GM19025 (cell line): ENCODE measurements at regions not wholly inside any gene's neighbourhood (a gene's known extent, or its start where the extent isn't known, plus 50 kb on each side); places are given as distances from the start of the nearest gene placed in this dataset.

Experiments
- ATAC-seq: cut with Tn5 transposase; IDR thresholded peaks from one replicate; pipeline ENCODE4 v1.9.1; 2021; ENCODE audit warnings: mild to moderate bottlenecking, low read depth, moderate library complexity; ENCODE audit not compliant: unreplicated experiment

DNA sequence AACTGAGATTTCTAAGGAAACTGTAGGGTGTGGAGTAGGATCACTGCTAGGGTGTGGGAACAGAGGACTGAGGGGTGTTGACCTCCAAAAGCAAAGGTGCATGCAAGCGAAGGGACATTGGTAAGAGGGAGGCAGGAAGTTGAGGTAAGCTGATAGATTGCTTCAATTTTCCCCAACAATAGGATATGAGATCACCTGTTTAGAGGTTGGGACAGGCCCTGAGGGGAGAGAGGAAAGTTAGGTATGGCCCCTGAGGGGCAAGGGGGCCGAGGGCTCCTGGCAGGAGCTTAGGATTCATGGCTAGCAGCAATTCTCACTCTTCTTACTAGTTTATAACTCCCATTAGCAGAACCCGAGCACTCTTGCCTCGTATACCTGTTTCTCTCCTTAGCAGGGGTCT is 106.8 kb upstream of the RPS6KA2 start:
- ATAC-seq, result no peak

DNA sequence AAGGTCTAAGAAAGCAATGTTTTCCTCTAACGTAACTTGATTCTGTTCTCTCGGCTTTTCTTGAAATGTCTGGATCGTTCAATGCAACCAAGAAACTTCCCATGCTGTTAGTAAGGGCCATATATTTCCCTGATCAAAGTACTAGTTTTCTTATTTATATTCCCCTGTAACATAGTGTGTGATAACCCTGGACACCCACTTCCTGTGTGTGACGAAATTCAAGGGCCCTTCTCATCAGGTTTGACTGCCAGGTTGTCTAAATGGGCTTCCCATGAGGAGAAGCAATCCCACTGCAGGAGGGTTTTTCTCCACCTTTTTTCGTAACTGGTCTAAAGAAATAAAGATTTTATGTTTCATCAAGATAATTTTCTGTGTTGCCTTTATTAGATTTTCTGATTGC is 102.6 kb upstream of the RPS6KA2 start:
- no peak for ATAC-seq

DNA sequence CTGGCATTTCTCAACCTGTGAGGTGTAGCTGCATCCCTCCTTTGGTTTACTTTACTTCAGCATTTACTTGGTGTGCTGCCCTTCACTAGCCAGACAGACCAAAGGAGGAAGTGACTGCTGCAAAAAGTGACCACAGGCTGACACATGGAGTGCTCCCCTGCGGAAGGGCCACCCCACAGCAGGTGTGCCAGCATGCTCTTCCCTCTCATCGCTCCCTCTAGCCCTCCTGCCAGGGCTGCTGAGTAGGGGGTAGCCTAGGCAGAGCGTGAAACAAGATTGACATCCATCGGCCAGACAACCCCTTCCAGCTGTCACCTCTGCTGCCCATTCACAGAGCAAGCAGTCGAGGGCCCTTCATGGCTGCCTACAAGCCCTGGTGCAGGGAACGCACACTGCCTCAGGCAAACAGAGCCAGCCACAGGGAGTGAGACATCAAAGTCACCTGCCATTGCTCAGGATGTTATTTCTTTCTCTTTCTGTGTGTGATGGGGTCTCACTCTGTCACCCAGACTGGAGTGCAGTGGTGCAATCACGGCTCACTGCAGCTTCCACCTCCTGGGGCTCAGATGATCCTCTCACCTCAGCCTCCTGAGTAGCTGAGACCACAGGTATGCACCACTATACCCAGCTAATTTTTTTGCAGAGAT is 102.0 kb upstream of the RPS6KA2 start:
- ATAC-seq, result no peak

DNA sequence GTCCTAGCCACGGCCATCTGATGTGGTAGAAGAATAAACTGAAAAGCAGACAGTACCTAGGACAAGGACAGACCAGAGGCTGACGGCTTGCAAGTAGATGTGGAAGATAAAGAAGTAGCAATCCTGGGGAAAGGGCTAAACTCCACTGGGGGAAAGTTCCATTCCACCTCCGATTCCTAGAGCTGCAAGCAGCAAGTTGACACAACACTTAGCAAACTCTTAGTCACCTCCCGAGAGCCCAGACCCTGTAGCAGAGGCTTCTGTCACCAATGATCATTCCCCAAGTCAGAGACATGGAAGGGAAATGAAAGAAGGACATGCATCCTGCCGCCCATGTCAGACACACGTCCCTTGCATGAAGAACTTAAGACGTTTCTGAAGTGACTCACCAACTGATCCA is 99.2 kb upstream of the RPS6KA2 start:
- ATAC-seq, result no peak

DNA sequence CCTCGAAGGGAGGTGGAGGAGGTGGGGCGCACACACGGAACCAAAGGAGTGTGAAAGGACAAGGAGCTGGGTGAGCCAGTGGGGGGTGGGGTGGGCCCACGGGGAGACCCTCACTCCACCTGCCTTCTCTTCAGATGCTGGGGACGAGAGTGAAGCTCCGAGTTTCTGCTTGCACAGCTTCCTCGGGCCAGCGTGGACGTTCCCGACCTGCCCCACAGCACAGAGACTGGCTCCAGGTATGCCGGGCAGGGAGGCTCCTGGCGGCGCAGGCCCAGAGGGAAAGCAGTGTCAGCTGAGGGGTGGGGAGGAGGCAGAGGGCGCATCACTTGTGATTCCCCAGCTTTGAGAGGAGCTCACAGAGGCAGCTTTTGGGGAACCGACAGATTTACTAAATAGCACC is 98.5 kb upstream of the RPS6KA2 start:
- ATAC-seq, result no peak

DNA sequence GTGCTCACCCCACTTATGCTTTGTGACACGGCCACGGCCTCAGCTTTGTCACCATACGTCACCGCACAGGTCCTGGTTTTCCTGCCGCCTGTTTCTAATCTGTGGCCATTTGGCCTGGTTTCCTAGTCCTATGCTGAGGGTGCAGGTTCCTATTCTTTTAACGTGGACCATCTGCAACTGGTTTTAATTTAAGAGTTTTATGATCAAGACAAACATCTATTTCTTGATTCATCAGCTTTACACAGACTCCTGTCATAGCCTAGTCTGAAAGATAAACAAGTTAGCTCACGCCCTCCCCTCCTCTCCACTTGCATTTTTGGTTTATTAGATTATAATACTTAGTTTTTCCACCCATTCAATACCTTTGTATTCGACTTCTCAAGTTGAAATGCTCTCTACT is 97.5 kb upstream of the RPS6KA2 start:
- ATAC-seq, result no peak

DNA sequence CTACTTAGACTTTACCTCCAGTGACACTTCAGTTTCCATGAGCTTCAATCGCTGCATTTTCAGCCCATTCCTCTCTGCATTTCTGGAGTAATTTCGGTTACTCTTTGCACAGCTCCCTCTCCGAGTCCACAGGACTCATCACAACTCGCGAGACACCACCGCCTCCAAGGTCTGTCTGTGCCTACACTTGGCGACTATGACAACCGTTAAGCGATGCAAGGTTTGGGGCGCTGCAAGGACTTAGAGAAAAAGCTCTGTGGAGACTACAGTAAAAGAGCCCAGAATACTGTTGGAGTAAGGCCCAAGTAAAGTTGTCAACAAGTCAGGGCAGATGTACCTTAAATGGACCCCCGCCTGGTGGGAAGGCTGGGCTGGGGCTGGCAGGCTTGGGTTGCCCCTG is 95.7 kb upstream of the RPS6KA2 start:
- ATAC-seq, result no peak

DNA sequence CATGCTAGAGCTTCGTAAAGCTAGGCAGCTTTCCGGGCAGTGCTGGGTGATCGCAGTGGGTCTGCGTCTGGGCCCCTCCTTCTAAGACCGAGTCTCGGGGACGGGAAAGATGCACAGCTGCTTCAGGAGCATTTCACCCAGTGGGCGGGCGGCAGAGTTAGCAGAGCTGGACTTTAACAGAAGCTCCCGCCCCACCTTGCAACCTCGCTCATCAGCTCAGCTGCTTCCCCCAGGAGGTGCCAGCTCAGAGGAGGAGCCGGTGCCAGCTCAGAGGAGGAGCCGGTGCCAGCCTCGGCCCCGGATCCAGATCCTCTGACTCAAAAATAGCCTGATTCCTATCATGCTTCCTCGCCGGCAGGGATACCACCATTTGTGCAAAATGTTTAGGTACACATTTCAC is 94.5 kb upstream of the RPS6KA2 start:
- no peak for ATAC-seq

DNA sequence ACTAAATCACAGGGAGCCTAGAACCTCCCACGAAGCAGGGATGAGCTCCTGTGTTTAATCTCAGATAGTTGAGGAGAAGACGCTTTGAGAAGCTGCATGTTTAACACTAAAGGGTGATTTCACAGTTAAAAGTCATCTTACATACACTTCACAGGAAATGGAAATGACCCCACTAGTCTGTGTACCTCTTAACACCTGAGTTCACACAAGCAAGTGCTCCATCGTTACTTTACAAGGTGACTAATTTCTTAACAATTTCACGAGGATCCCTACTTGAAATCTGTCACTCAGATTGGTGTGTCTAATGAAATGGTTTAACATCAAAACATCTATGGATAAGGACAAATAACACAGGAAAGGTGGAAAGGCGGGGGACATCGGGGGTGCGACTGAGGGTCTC is 93.8 kb upstream of the RPS6KA2 start:
- ATAC-seq, result no peak

DNA sequence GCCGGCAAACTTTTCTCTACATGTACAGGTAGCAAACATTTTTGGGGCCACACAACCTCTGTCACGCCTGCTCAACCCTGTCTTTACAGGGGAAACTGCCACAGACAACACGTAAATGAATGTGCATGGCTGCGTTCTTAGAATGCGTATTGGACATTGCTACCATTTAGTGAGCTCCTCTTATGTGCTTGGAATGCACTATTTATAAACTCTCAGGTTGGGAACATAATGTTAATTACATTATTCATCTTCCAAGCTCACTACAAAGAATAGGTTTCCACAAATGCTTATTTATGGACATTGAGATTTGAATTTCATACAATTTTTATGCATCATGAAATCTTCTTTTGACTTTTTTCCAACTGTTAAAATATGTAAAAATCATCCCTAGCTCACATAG is 92.0 kb upstream of the RPS6KA2 start:
- no peak for ATAC-seq

DNA sequence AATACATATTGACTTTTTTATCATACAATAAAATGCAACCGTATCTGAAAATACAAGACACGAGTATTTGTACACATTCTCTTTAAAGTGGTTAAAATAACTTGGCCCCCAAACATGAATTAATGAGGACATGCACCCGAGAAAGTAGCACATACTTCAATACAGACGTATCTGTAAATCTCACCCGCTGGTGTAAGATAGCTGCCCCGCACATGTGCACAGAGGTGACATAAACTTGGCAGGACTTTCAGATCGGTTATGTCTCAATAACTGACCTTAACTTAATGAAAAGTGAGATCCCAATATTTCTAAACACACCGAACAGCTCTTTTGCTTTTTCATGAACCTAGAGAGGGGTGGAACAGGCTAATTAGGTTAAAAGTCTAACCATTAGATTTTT is 91.5 kb upstream of the RPS6KA2 start:
- no peak for ATAC-seq

DNA sequence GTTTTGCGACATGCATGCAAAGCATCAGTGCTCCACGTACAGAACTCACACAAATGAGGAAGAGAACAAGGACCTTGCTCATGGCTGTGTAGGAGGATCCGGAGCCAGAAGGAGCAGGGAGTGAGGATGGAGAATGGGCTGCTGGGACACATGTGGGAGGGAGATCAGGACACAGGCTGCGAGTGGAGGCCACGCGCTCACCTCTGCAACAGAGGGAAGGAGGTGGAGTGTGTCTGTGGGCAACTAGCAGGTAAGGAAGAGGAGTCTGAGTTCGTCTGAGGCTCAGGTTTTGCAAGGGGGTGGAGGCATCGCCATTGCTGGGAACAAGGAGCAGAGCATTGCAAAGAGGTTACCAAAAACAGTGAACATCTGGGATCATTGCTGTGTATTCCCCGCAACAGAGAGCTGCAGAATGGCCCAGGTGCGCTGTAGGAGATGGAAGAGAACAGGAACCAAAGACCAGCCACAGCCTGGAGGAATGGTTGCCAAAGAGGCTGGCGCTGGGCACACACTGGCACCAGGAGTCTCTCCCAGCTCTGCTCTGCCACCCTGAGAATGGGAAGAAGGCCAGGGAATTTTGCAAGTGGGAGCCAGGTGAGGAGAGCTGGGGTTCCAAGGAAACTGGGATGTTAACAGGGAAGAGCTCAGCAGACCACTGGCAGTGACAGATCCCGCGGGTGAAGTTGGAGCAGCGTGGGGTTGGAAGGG is 90.0 kb upstream of the RPS6KA2 start:
- ATAC-seq, result no peak

DNA sequence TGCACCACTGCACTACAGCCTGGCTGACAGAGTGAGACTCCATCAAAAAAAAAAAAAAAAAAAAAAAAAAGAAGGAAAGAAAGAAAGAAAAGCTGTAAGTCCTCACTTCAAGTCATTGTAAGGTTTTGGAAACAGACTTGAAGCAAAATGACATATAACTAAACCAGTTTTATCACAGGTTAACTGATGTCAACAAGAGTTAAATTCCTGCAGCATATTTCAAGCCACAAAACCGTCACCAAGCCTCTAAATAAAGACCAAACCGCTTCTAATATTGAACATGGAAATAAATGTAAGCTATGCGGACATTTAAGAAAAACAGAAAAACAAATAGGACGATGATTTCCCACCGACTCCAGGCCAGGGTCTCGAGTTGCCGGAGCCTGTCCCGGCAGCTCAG is 88.9 kb upstream of the RPS6KA2 start:
- no peak for ATAC-seq

DNA sequence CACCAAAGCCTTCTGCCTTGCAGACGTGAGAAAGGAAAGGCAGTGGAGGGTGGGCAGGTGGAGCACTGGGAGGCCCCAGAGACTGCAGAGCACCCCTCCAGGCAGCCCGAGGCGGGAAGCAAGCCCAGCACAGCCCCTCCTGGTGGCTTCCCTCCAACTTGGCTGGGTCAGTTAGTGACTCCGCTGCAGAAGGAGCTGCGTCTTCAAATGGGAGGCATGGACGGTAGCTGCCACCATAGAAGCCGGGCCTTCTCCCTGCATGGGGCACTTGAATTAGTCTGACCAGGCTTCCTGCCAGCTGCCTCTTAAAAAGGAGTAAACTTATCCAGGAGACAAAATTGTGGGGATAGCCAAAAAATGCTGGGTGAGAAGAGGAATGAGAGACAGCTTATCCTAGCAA is 88.0 kb upstream of the RPS6KA2 start:
- no peak for ATAC-seq

DNA sequence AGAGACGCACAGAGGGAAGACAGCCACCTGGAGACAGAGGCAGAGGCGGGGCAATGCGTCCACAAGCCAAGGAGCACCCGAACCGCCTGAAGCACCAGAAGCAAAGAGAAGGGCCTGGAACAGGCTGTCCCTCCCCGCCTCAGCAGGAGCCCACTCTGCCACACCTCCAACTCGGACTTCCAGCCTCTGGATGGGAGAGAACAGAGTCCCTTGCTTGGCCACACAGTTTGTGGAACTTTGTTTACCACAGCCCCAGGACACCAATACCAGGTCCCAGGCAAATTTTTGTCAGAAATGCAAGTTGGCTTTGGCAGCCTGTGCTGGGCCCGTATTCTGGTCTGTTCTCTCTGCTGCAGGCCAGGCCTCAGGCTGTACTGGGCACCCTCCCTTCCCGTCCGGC is 87.5 kb upstream of the RPS6KA2 start:
- ATAC-seq, result no peak

DNA sequence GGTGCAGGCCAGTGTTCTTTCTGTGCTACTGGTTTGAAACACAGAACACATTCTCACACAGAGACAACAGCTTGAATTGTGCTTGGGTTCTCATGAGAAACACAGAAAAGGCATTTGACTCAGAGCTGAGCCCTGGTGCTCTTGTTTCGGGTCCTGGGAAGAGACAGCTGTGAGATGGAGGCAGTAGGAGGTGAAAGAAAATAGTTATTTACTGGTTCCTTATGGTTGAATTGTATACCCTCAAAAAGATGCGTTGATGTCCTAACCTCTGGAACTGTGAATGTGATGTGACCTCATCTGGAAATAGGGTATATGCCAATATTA is 87.1 kb upstream of the RPS6KA2 start:
- ATAC-seq, result no peak

DNA sequence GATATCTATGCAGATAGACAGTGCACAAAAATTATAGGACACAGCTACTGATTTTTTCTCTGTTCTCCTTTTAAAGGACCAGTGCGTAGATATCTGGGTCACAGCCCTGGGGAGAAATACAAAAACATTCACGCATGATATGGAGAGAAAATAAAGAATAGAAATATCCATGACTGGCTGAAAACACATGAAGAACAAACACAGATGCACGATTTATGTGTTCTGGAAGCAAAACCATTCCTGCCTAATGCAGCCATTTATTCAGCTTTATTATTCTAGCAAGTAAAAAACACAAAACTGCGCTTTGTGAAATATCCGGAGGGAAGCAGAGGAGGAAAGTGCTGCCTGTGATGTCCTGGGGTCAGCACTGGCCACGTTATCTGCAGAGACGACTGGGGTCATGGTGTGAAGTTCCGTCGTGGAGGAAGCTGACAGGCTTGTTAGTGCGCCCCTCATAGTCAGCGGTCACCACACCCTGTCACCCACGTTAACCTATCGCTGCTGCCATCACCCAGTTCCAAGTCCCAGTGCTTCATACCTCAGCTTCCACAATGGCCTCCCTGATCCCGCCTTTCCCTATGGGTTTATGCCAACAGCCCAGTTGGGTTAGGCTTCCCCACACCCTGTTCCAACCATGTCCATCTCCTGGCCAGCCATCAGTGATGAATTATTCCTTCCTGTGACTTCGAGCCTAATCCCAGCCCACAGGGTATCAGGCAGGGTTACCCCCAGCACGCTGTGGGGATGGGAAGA is 86.6 kb upstream of the RPS6KA2 start:
- ATAC-seq, result no peak

DNA sequence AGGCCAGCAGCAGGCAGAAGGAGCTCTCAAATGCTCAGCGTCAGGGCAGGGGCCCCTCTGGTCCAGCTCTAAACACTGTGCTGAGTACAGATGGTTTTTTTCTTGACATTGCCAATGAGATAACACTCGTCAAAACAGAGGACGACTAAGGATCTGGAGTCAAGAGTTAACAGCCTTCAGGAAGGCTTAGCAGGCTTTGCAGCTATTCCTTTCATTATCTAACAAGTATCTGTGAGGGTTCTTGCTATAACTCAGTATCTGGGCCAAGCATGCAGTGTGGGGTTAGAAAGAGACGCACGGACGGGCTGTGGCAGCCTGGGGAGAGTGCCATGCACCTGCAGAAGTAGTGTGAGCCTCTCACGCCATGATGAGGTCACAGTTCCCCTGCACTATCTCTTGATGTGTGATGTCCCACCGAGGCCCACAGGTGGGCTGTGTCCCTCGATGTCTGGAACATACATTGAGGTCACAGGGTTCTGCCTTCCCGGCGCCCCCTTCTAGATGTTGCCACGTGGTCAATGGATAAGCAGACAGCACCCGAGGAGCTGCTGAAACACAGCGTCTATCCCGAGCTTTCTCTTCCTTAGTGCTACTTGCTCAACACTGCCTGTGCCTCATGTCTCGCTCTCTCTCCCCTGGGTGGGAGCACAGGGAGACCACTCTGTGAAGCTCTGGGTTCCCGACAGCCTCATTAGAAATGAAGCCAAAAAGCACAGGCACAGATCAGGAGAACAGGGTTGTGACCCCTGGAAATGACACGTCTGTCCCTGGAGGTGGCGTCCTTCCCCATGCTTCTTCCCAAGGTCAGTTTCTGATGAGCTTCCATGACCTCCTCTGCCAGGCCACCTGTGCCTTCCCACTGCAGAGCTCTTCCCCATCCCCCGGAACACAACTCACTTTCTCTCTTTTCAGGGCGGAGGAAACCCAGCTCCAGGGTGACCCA is 85.5 kb upstream of the RPS6KA2 start:
- ATAC-seq, result no peak

DNA sequence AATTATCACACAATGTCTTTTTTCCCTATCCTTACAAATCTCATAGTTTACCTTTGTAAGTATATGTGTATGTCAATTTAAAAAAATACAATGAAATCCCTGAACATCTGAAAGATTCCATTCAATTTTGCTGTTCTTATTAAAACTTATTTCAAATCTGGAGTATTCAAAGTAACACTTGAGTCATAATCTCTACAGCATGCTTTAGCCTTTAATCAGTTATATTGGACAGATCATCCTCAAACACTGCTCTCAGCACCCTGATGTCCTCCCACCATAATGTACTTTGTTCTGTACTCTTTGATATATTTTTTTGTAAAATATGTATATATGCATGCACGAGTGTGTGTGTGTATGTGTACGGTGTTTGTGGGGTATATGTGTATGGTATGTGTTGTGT is 83.0 kb upstream of the RPS6KA2 start:
- ATAC-seq, result no peak

DNA sequence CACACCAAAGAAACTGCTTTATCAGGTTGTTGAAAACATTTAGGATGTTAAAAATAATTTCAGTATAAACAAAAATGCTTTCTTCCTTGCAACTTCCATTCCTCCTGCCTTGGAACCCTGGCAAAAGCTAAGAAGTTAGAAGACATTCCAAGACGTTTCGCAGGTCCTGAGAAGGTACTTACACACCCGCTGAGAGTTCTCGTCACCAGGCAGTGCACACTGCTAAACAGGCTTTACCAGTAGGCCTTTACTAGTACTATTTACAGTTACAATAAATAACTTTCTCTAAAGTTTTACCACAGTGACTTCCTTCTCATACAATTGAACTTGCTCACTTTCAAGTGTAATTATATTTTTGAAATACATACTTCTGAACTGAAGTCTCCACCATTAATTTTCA is 81.4 kb upstream of the RPS6KA2 start:
- ATAC-seq, result no peak

DNA sequence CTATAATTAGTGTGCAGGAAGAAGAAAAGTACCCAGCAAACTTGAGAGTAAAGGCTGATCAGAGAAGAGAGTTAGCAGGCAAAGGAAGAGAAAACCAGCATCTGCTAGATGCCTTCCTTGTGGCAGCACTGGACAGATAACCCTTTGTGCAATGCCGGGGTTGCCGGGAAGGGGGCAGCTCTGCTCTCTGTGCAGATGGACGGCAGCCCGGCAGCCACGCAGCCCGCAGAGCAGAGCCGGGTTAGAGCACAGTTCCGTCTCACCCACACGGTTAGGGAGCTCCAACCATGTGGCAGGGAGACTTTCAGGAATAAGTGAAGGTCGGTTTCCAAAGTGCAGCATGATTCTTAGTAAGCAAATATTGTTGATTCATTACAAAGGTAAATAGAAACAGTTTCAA is 80.0 kb upstream of the RPS6KA2 start:
- ATAC-seq, result no peak
